Activated CD4-positive, alpha-beta T cell treated with anti-CD3 and anti-CD28 coated beads, Interleukin-2, amount 10 ng/mL, durations not matched to agents 7 days and 5 days (primary cell): ENCODE measurements at regions not wholly inside any gene's neighbourhood (a gene's known extent, or its start where the extent isn't known, plus 50 kb on each side); places are given as distances from the start of the nearest gene placed in this dataset.

ENCODE experiments used
- CTCF ChIA-PET: fragments of 350-600 bp; sonication (Branson Sonifier 250); formaldehyde crosslinking; loops from one replicate; lab custom pipeline; 2021; ENCODE audit warnings: antibody characterized with exemption; lab: Charles Lee
- POLR2A ChIA-PET: fragments of 350-600 bp; sonication (Branson Sonifier 250); formaldehyde crosslinking; loops from one replicate; lab custom pipeline; 2021; ENCODE audit warnings: antibody characterized with exemption; lab: Charles Lee
- DNase-seq: peaks from one replicate; pipeline ENCODE4 v3.0.0-alpha.2; 2020
- H3K27ac Mint-ChIP-seq: one replicate; pipeline ENCODE4 v1.8.0; 2021; ENCODE audit warnings: mild to moderate bottlenecking, moderate library complexity, mixed read lengths
- H3K27me3 Mint-ChIP-seq: one replicate; pipeline ENCODE4 v1.8.0; 2021; ENCODE audit warnings: mixed read lengths
- H3K36me3 Mint-ChIP-seq: one replicate; pipeline ENCODE4 v1.8.0; 2021; ENCODE audit warnings: low read depth, mixed read lengths
- H3K4me1 Mint-ChIP-seq: one replicate; pipeline ENCODE4 v1.8.0; 2021; ENCODE audit warnings: mixed read lengths
- H3K4me3 Mint-ChIP-seq: one replicate; pipeline ENCODE4 v1.8.0; 2021; ENCODE audit warnings: mild to moderate bottlenecking, moderate library complexity, mixed read lengths
- H3K9me3 Mint-ChIP-seq: one replicate; pipeline ENCODE4 v1.8.0; 2021; ENCODE audit warnings: mixed read lengths

DNA sequence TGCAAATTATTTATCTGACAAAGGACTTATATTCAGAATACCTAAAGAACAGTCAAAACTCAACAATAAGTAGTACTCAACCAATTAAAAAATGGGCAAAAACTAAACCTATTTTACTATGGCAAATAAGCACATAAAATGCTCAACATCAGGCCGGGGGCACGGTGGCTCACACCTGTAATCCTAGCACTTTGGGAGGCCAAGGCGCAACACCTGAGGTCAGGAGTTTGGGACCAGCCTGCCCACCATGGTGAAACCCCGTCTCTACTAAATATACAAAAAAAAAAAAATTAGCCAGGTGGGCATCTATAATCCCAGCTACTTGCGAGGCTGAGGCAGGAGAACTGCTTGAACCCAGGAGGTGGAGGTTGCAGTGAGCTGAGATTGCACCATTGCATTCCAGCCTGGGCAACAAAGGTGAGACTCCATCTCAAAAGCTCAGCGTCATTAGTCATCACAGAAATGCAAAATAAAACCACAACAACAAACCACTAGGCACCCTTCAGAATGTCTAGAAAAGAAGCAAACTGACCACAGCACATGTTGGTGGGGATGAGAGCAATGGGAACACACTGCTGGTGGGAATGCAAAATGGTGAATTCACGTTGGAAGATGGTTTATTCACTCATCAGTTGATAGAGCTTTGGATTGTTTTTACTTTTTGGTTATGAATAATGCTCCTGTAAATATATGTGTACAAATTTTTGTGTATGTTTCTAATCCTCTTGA is 180.6 kb upstream of the SOX1 start:
- Mint-ChIP-seq H3K4me3 (no peak overlapping the region), H3K36me3 (no peaks in the 10 kb centered on the region), H3K4me1 (no peaks in the 10 kb centered on the region), H3K9me3 (no peaks in the 10 kb centered on the region), H3K27me3 (peaks cover 11% of the 10 kb centered on the region), H3K27ac (no peak overlapping the region)
- no peak for DNase-seq
- CTCF ChIA-PET = no interaction called here
- POLR2A ChIA-PET = interaction anchor here (0.6 kb wide), 1 partner anchor 12 kb away, joined by 5 read pairs; no protein-coding TSS in a partner anchor

DNA sequence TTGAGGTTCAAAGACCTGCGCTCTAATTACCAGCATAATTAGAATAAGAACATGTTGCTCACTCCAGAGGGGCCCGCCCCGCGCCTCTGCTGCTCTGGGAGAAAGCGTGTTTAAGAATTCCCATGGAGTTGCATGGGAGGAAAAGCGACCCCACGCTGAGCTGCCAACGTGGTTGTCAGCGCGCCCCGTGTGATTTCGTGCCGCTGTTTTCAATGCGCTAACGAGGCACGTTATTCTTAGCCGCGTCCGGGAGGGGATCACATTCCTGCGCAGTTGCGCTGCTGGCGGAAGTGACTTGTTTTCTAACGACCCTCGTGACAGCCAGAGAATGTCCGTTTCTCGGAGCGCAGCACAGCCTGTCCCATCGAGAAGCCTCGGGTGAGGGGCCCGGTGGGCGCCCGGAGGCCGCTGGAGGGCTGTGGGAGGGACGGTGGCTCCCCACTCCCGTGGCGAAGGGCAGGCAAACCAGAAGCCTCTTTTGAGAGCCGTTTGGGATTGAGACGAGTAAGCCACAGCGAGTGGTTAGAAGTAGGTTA is 173.8 kb upstream of the SOX1 start:
- no peaks in the 10 kb centered on the region for H3K36me3 Mint-ChIP-seq
- no peak overlapping the region for H3K4me3 Mint-ChIP-seq
- peaks cover 3% of the 10 kb centered on the region for H3K9me3 Mint-ChIP-seq
- POLR2A ChIA-PET = no interaction called here
- H3K27ac Mint-ChIP-seq = no peak overlapping the region
- no peak for DNase-seq
- CTCF ChIA-PET = no interaction called here
- H3K27me3 Mint-ChIP-seq = peaks cover 30% of the 10 kb centered on the region
- H3K4me1 Mint-ChIP-seq = no peaks in the 10 kb centered on the region

- no peak overlapping the region for H3K4me3 Mint-ChIP-seq
- H3K9me3 Mint-ChIP-seq = peaks cover 3% of the 10 kb centered on the region
- no peaks in the 10 kb centered on the region for H3K4me1 Mint-ChIP-seq
- no peak overlapping the region for H3K27ac Mint-ChIP-seq
- H3K27me3 Mint-ChIP-seq = peaks cover 30% of the 10 kb centered on the region
- ChIA-PET POLR2A (no interaction called here), CTCF (no interaction called here)
- DNase-seq = no peak
- no peaks in the 10 kb centered on the region for H3K36me3 Mint-ChIP-seq
These were observed 173.1 kb upstream of the SOX1 start for GRCh38 chr13:111893607-111894443.

GRCh38 chr13:111895896-111896821 is 170.8 kb upstream of the SOX1 start:
- H3K27ac Mint-ChIP-seq = no peak overlapping the region
- H3K27me3 Mint-ChIP-seq = peaks cover 22% of the 10 kb centered on the region
- H3K4me3 Mint-ChIP-seq = no peak overlapping the region
- no peaks in the 10 kb centered on the region for H3K36me3 Mint-ChIP-seq
- ChIA-PET POLR2A (no interaction called here), CTCF (no interaction called here)
- peaks cover 3% of the 10 kb centered on the region for H3K9me3 Mint-ChIP-seq
- no peaks in the 10 kb centered on the region for H3K4me1 Mint-ChIP-seq
- no peak for DNase-seq

DNA sequence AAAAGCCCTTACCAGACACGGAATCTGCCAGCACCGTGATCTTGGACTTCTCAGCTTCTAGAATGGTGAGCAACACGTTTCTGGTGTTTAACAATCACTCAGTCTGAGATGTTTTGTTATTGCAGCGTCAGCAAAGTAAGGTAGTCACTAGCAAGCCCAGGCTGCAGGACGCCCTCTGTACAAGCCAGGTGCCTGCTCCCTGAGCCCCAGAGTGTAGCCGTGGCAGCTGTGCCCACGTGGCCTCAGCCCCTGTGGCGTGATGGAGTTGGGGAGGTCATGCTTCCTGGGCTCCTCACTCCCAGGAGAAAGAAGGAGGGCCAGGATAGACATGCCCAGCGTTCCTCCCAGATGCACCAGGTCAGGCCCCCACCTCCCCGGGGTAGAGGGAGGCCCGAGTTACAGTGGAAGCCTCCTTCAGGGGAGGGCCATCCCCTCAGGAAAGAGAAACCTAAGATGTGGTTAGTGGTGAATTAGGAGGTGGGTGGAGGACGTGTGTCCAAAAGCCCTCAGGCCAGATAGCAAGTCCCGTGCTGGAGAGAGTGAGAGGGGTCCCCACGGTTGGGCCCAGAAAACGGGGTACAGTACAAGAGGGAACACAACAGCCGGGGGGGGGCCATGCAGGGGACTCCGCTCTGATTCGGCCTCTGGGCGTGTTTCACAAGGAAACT is 169.6 kb upstream of the SOX1 start:
- no peak for DNase-seq
- Mint-ChIP-seq H3K36me3 (no peaks in the 10 kb centered on the region), H3K9me3 (peaks cover 3% of the 10 kb centered on the region), H3K4me1 (no peaks in the 10 kb centered on the region), H3K27ac (no peak overlapping the region), H3K27me3 (peaks cover 15% of the 10 kb centered on the region), H3K4me3 (no peak overlapping the region)
- ChIA-PET CTCF (no interaction called here), POLR2A (no interaction called here)

GRCh38 chr13:111897846-111898215 is 169.1 kb upstream of the SOX1 start:
- ChIA-PET CTCF (no interaction called here), POLR2A (no interaction called here)
- Mint-ChIP-seq H3K27me3 (peaks cover 10% of the 10 kb centered on the region), H3K36me3 (no peaks in the 10 kb centered on the region), H3K4me1 (no peaks in the 10 kb centered on the region), H3K4me3 (no peak overlapping the region), H3K27ac (no peak overlapping the region), H3K9me3 (peaks cover 3% of the 10 kb centered on the region)
- DNase-seq = no peak

DNA sequence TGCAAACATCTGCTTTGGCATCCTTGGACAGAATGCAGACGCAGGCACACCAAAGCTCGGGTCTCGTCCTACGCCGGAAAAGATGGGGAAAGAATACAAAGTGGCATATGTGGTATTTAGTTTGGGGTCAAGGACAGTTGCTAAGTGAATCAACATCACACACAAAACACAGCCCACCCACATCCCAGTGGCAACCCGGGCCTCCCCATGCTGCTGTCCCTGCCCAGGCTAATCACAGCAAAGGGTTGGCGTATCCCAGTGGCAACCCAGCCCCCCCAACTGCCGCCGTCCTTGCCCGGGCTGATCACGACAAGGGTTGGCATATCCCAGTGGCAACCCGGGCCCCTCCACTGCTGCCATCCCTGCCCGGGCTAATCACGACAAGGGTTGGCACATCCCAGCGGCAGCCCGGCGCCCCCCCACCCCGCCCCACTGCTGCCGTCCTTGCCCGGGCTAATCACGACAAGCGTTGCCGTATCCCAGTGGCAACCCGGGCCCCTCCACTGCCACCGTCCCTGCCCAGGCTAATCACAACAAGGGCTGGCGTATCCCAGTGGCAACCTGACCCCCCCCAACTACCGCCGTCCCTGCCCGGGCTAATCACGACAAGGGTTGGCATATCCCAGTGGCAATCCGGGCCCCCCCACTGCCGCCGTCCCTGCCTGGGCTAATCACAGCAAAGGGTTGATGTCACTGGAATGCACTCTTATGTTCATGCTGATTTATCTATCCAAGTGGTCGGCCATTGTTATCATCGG is 167.8 kb upstream of the SOX1 start:
- DNase-seq = no peak
- ChIA-PET POLR2A (no interaction called here), CTCF (no interaction called here)
- Mint-ChIP-seq H3K9me3 (peaks cover 3% of the 10 kb centered on the region), H3K27ac (no peak overlapping the region), H3K27me3 (no peaks in the 10 kb centered on the region), H3K36me3 (no peaks in the 10 kb centered on the region), H3K4me1 (no peaks in the 10 kb centered on the region), H3K4me3 (no peak overlapping the region)

- Mint-ChIP-seq H3K9me3 (peaks cover 3% of the 10 kb centered on the region), H3K27me3 (no peaks in the 10 kb centered on the region), H3K27ac (no peak overlapping the region), H3K4me1 (no peaks in the 10 kb centered on the region), H3K4me3 (no peak overlapping the region), H3K36me3 (no peaks in the 10 kb centered on the region)
- DNase-seq = no peak
- ChIA-PET CTCF (no interaction called here), POLR2A (no interaction called here)
These were observed 167.1 kb upstream of the SOX1 start for GRCh38 chr13:111899714-111900389.

DNA sequence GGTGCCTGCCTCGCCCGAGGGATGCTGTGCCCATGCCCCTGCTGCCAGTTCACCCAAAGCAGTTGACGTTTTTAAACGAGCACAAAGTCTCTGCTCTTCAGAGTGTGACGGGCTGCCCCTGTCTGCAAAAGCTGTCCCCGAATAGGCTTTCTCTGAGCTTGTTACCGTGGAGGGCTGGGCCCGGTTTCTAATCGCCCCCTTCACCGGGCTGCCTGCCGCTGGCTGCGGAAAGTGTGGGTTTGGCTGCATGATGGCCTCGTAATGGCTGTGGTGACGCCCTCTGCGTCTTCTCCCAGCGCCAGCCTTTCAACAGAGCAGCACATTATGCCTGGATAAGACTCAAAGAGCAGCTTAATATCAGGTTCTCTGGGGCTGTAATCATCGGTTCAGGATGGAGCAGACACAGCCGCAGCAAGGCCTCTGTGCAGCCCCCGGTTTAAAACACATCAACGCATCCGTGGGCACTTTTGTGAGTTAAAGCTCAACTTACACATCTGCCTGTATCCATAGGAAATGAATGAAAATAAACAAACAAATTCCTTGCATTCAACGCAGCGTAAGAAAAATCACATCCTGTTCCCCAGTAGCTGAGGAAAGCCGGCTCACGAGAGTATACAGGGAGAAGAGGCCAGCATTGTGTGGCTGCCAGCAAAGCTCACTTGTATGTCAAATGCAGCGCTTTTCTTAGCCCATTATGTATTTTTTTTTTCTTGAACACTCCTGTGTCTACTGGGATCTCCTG is 166.4 kb upstream of the SOX1 start:
- ChIA-PET CTCF (no interaction called here), POLR2A (interaction anchor here (0.7 kb wide), 1 partner anchor 19 kb away, joined by 18 read pairs; no protein-coding TSS in a partner anchor)
- no peaks in the 10 kb centered on the region for H3K27me3 Mint-ChIP-seq
- H3K4me1 Mint-ChIP-seq = no peaks in the 10 kb centered on the region
- peaks cover 3% of the 10 kb centered on the region for H3K9me3 Mint-ChIP-seq
- no peak for DNase-seq
- H3K36me3 Mint-ChIP-seq = no peaks in the 10 kb centered on the region
- H3K4me3 Mint-ChIP-seq = no peak overlapping the region
- no peak overlapping the region for H3K27ac Mint-ChIP-seq

DNA sequence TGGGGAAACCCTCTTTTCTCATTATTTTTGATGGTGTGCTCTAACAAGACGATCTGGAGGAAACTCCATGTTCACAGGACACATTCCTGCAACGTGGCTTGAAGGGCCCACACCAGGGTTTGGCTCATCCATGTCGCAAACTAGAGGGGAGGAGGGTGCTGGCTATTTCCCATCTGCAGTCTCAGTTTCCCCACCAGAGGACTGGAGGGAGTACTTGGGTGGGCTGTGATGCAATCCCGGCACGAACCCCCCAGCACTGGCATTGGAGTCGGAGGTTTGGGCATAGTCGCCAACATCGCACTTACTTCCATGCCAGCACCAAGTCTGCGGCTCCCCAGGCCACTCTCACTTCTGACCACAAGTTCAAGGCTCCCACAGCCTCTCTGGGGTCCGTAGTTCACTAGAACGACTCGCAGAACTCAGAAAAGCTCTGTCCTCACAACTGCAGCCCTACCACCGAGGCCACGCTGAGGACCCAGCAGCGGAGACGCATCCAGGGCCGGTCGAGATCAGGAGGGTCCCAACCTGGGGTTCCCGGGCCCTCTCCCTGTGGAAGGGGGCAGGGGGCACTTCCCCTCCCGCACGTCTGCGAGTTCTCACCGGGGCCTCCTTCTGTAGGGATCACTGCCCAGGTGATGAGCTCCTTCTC is 165.6 kb upstream of the SOX1 start:
- CTCF ChIA-PET = no interaction called here
- no peak for DNase-seq

More for the DNA sequence above, 165.6 kb upstream of the SOX1 start:
- Mint-ChIP-seq H3K27ac (no peak overlapping the region), H3K4me3 (no peak overlapping the region), H3K27me3 (no peaks in the 10 kb centered on the region), H3K36me3 (no peaks in the 10 kb centered on the region), H3K4me1 (no peaks in the 10 kb centered on the region), H3K9me3 (no peaks in the 10 kb centered on the region)
- POLR2A ChIA-PET = no interaction called here
